GM12878 (cell line): ENCODE measurements at regions not wholly inside any gene's neighbourhood (a gene's known extent, or its start where the extent isn't known, plus 50 kb on each side); places are given as distances from the start of the nearest gene placed in this dataset.

Source experiments
- ATAC-seq: fragments of 200-7000 bp; cut with Tn5 transposase; 3 replicates; pipeline ENCODE4 v1.9.1; 2020; ENCODE audit warnings: mild to moderate bottlenecking, moderate library complexity
- BruUV-seq: library from RNA; stranded (reverse); fragments of 400-500 nt; replicated peaks from 2 replicates; lab custom pipeline; 2021; lab: Mats Ljungman, UMichigan
- CTCF ChIA-PET: fragments of 300-600 bp; sonication (Branson Sonifier 250); formaldehyde crosslinking; extraction: SDS; loops from one replicate; lab custom pipeline; 2021; ENCODE audit warnings: inconsistent platforms; lab: Yijun Ruan, JAX
- POLR2A ChIA-PET: fragments of 350-600 bp; formaldehyde crosslinking; extraction: SDS; loops from one replicate; lab custom pipeline; 2021; ENCODE audit warnings: inconsistent platforms; lab: Charles Lee
- RAD21 ChIA-PET: fragments of 300-600 bp; sonication (Branson Sonifier 250); formaldehyde crosslinking; loops from one replicate; lab custom pipeline; 2023; ENCODE audit warnings: antibody characterized with exemption; ENCODE audit not compliant: unreplicated experiment; lab: Charles Lee
- SMC1A ChIA-PET: fragments of 300-600 bp; sonication (Branson Sonifier 250); formaldehyde crosslinking; loops from one replicate; lab custom pipeline; 2023; ENCODE audit not compliant: unreplicated experiment, uncharacterized antibody; lab: Charles Lee
- DNase-seq: peaks from one replicate; pipeline ENCODE4 v3.0.0-alpha.2; 2011; ENCODE audit warnings: low read depth, low spot score
- FAIRE-seq: peaks from 3 replicates; lab custom pipeline; 2011; peaks lifted over from hg19 to GRCh38; lab: Jason Lieb, UNC
- H2AFZ ChIP-seq: 2 replicates; pipeline ENCODE4 v1.6.0; 2011; ENCODE audit warnings: low read depth, low read length, control low read depth; ENCODE audit not compliant: control insufficient read depth
- H3K27ac ChIP-seq: 2 replicates; pipeline ENCODE4 v1.5.1; 2011; ENCODE audit warnings: control low read depth; ENCODE audit not compliant: control insufficient read depth, insufficient read depth
- H3K27me3 ChIP-seq, 2 experiments: replicated peaks in 1 of 2; 2 replicates each; pipeline versions ENCODE4 v1.6.0 to v1.6.1; 2011; ENCODE audit warnings: low read length in 1 of 2; ENCODE audit not compliant: control insufficient read depth in 2 of 2, insufficient read depth in 2 of 2
- H3K36me3 ChIP-seq, 2 experiments: 2 replicates each; pipeline ENCODE4 v1.5.1; 2011; ENCODE audit warnings: low read length in 1 of 2; ENCODE audit not compliant: control insufficient read depth in 2 of 2, insufficient read depth in 2 of 2
- H3K4me1 ChIP-seq: 2 replicates; pipeline ENCODE4 v1.6.1; 2011; ENCODE audit warnings: mild to moderate bottlenecking, low read length, moderate library complexity, mixed read lengths; ENCODE audit not compliant: control insufficient read depth, insufficient read depth
- H3K4me2 ChIP-seq: 2 replicates; pipeline ENCODE4 v1.6.0; 2011; ENCODE audit warnings: control low read depth; ENCODE audit not compliant: control insufficient read depth, insufficient read depth
- H3K4me3 ChIP-seq: fragments of 200-600 bp; sonication (generic); 2 replicates; pipeline ENCODE4 v1.5.1; 2016
- H3K79me2 ChIP-seq: 2 replicates; pipeline ENCODE4 v1.6.0; 2011; ENCODE audit warnings: low read length; ENCODE audit not compliant: control insufficient read depth, insufficient read depth
- H3K9ac ChIP-seq: 2 replicates; pipeline ENCODE4 v1.8.0; 2011; ENCODE audit warnings: low read length, control low read depth, mixed read lengths; ENCODE audit not compliant: control insufficient read depth, insufficient read depth
- H3K9me3 ChIP-seq: replicated peaks from 3 replicates; pipeline ENCODE4 v1.5.1; 2011; ENCODE audit warnings: mild to moderate bottlenecking, low read length; ENCODE audit not compliant: control insufficient read depth, insufficient read depth
- H4K20me1 ChIP-seq: 2 replicates; pipeline ENCODE4 v1.6.0; 2011; ENCODE audit not compliant: control insufficient read depth, insufficient read depth
- ESRRA ChIP-seq: IDR thresholded peaks from 2 replicates; pipeline ENCODE4 v1.6.1; 2012; ENCODE audit warnings: mild to moderate bottlenecking, low read length, improper control_type of control experiment
- MTA2 ChIP-seq: fragments of 450-650 bp; IDR thresholded peaks from 2 replicates; pipeline ENCODE4 v1.6.1; 2016; ENCODE audit warnings: low read depth, mild to moderate bottlenecking, moderate library complexity
- NFYA ChIP-seq: IDR thresholded peaks from 2 replicates; pipeline ENCODE4 v1.6.1; 2011; ENCODE audit warnings: low read depth, mild to moderate bottlenecking, low read length, improper control_type of control experiment, borderline replicate concordance
- SPI1 ChIP-seq: IDR thresholded peaks from 2 replicates; pipeline ENCODE4 v1.6.1; 2011; ENCODE audit warnings: low read depth, mild to moderate bottlenecking, low read length, moderate library complexity, borderline replicate concordance; ENCODE audit not compliant: insufficient read depth
- SREBF2 ChIP-seq: IDR thresholded peaks from 2 replicates; pipeline ENCODE4 v1.6.1; 2012; ENCODE audit warnings: mild to moderate bottlenecking, low read length
- TCF7 ChIP-seq: IDR thresholded peaks from 2 replicates; pipeline ENCODE4 v1.6.1; 2014; ENCODE audit warnings: antibody characterized with exemption, borderline replicate concordance
- ZZZ3 ChIP-seq: IDR thresholded peaks from 2 replicates; pipeline ENCODE4 v1.6.1; 2011; ENCODE audit warnings: low read depth; ENCODE audit not compliant: control insufficient read depth, insufficient read length
- WGBS: methylation state at CpG from one replicate; pipeline ENCODE4 v1.1.6; 2016; ENCODE audit warnings: low lambda C conversion rate; ENCODE audit not compliant: insufficient replicate concordance, insufficient coverage; ENCODE audit errors: missing lambda C conversion rate; 5-methylcytosine and 5-hydroxymethylcytosine counted together
- in situ Hi-C: fragments of 300-500 bp; cut with MboI; formaldehyde crosslinking; loops from 9 replicates; pipeline ENCODE4 v1.14.3; 2018; ENCODE audit warnings: mixed read lengths
- intact Hi-C: fragments of 100-400 bp; cut with micrococcal nuclease; formaldehyde crosslinking; loops from one replicate; pipeline ENCODE4 v1.14.2; 2022; ENCODE audit not compliant: unreplicated experiment
- TF ChIP-seq, protein P1 (sequence below): IDR thresholded peaks from 2 replicates; pipeline ENCODE4 v1.6.1; 2012; ENCODE audit warnings: low read depth, low read length, improper control_type of control experiment

DNA sequence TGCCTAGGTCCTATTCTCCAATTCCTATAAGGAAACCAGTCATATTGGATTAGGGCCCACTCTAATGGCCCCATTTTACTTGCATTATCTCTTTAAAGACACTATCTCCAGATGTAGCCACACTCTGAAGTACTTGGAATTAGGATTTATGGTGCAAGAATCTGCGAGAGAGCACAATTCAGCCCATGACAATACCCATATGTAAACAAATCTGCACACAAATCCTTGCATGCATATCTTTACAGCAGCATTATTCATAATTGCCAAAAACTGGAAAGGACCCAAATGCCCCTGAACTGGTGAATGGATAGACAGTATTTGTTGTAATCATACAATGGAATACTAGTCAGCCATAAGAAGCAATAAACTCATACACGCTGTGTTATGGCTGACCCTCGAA, 229.8 kb upstream of the ADAMTS5 start:
- 23% methylated on average over 3 of the region's 3 CpGs for WGBS
- Histone ChIP-seq H3K36me3 (no peaks in the 10 kb centered on the region), H4K20me1 (no peaks in the 10 kb centered on the region), H3K9ac (no peak overlapping the region), H3K27ac (no peak overlapping the region), H3K9me3 (no peaks in the 10 kb centered on the region), H2AFZ (no peak overlapping the region)
- ChIA-PET POLR2A (no interaction called here), CTCF (no interaction called here), RAD21 (no interaction called here)
- in situ Hi-C loops (no loop called here), intact Hi-C loops (no loop called here)
- ATAC-seq, result no peak
- no TSS peak for BruUV-seq
- TF ChIP-seq MTA2 (no peak), TCF7 (no peak)
- TF ChIP-seq, protein P1, sequence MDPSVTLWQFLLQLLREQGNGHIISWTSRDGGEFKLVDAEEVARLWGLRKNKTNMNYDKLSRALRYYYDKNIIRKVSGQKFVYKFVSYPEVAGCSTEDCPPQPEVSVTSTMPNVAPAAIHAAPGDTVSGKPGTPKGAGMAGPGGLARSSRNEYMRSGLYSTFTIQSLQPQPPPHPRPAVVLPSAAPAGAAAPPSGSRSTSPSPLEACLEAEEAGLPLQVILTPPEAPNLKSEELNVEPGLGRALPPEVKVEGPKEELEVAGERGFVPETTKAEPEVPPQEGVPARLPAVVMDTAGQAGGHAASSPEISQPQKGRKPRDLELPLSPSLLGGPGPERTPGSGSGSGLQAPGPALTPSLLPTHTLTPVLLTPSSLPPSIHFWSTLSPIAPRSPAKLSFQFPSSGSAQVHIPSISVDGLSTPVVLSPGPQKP, result no peak
- TF ChIP-seq, all 136 proteins: peak for 0
- H3K79me2 ChIP-seq, result no peaks in the 10 kb centered on the region
- DNase-seq, result no peak
- H3K4me1 ChIP-seq, result no peaks in the 10 kb centered on the region
- H3K4me2 ChIP-seq, result no peak overlapping the region
- no peaks in the 10 kb centered on the region for H3K27me3 ChIP-seq
- FAIRE-seq, result no peak
- no peak overlapping the region for H3K4me3 ChIP-seq
- SMC1A ChIA-PET, result no interaction called here

DNA sequence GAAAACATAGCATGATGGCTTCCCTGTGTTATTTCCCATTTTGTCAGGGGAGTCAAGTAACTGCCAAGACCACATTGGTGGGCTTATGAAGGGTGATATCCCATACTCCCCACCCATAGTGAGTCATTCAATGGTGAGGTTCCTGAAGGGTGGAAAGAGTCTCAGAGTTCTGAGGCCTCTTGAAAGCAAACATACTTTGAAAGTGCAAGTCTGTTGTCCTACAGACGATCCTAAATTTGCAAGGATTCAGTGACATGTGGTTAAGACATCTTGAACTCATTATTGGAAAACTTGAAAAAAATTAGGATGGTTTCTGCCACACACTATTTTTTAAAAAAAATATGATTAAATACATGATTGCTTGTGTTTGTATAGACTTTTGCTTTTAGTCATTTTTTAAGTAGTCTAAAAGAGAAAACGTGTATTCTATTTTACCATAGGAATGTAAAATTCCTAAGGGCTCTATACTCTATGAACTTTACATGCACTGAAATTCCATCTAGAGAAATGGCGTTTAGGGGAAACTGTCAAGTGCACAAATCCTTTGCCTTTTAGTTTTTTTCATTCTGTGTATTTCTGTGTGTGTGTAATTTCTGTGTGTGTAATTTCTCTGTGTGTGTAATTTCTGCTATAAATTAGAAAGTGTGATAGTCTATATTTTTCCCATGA, 225.5 kb upstream of the ADAMTS5 start:
- RAD21 ChIA-PET, result no interaction called here
- H3K9ac ChIP-seq, result no peak overlapping the region
- H3K4me3 ChIP-seq, result no peak overlapping the region
- no TSS peak for BruUV-seq
- CTCF ChIA-PET, result no interaction called here
- no peaks in the 10 kb centered on the region for H3K4me1 ChIP-seq
- SMC1A ChIA-PET, result no interaction called here
- H3K4me2 ChIP-seq, result no peak overlapping the region
- intact Hi-C loops (no loop called here), in situ Hi-C loops (no loop called here)
- no peaks in the 10 kb centered on the region for H3K27me3 ChIP-seq
- FAIRE-seq, result no peak
- no peak overlapping the region for H2AFZ ChIP-seq
- no peak for ATAC-seq
- WGBS, result 0% methylated on average over 3 of the region's 3 CpGs
- TF ChIP-seq ZZZ3 (no peak), SREBF2 (no peak), SPI1 (no peak), NFYA (no peak), ESRRA (no peak)
- no peaks in the 10 kb centered on the region for H3K79me2 ChIP-seq
- POLR2A ChIA-PET, result no interaction called here
- no peaks in the 10 kb centered on the region for H3K9me3 ChIP-seq
- H3K27ac ChIP-seq, result no peak overlapping the region
- H3K36me3 ChIP-seq, result no peaks in the 10 kb centered on the region
- no peaks in the 10 kb centered on the region for H4K20me1 ChIP-seq
- no peak for DNase-seq
